DND-41 (cell line): ENCODE measurements at regions not wholly inside any gene's neighbourhood (a gene's known extent, or its start where the extent isn't known, plus 50 kb on each side); places are given as distances from the start of the nearest gene placed in this dataset.

Source experiments
- CTCF ChIP-seq: IDR thresholded peaks from 2 replicates; pipeline ENCODE4 v1.5.1; 2012; ENCODE audit warnings: borderline replicate concordance, low read length, moderate library complexity, mild to moderate bottlenecking; ENCODE audit not compliant: poor library complexity, severe bottlenecking; ENCODE audit errors: extremely low read depth
- EZH2 ChIP-seq: IDR thresholded peaks from 3 replicates; pipeline ENCODE4 v1.6.1; 2012; ENCODE audit warnings: borderline replicate concordance, low read depth, mild to moderate bottlenecking, moderate library complexity, low read length, inconsistent platforms; ENCODE audit not compliant: severe bottlenecking

GRCh38 chr7:17031906-17032551 lies 150.2 kb upstream of the AGR3 start:
- TF ChIP-seq EZH2: no peak
- TF ChIP-seq CTCF: no peak
